SKM-1 (cell line): ENCODE measurements at regions not wholly inside any gene's neighbourhood (a gene's known extent, or its start where the extent isn't known, plus 50 kb on each side); places are given as distances from the start of the nearest gene placed in this dataset.
"Not testable (repeated sequence)": the region's sequence is repeated elsewhere in the genome, so short reads cannot be mapped to it uniquely, and the experiment has no call there.

Source experiments
- DNase-seq: peaks from one replicate; lab custom pipeline; 2025; ENCODE audit not compliant: unreplicated experiment; lab: John Stamatoyannopoulos, UW

- no peak for DNase-seq
Observed at GRCh38 chr12:94916663-94917062, 86.8 kb downstream of the NDUFA12 start.

- no peak for DNase-seq
Observed at GRCh38 chr12:94909663-94910062, 93.8 kb downstream of the NDUFA12 start.

- DNase-seq: not testable (repeated sequence)
Observed at GRCh38 chr12:94905749-94906148, 97.7 kb downstream of the NDUFA12 start.

- no peak for DNase-seq
Observed at GRCh38 chr12:94900496-94900895, 103.0 kb downstream of the NDUFA12 start.

GRCh38 chr12:94898388-94898787, 105.1 kb downstream of the NDUFA12 start:
- no peak for DNase-seq

GRCh38 chr12:94892544-94893267, 110.8 kb downstream of the NDUFA12 start:
- DNase-seq: no peak

- DNase-seq: no peak
Observed at GRCh38 chr12:94889445-94890210, 113.9 kb downstream of the NDUFA12 start.

- no peak for DNase-seq
Observed at GRCh38 chr12:94879542-94879941, 124.0 kb downstream of the NDUFA12 start.

GRCh38 chr12:94875525-94875924, 128.0 kb downstream of the NDUFA12 start:
- DNase-seq: no peak

- DNase-seq: no peak
Observed at GRCh38 chr12:94874518-94875302, 128.8 kb downstream of the NDUFA12 start.

- no peak for DNase-seq
Observed at GRCh38 chr12:94873734-94874517, 129.6 kb downstream of the NDUFA12 start.

DNA sequence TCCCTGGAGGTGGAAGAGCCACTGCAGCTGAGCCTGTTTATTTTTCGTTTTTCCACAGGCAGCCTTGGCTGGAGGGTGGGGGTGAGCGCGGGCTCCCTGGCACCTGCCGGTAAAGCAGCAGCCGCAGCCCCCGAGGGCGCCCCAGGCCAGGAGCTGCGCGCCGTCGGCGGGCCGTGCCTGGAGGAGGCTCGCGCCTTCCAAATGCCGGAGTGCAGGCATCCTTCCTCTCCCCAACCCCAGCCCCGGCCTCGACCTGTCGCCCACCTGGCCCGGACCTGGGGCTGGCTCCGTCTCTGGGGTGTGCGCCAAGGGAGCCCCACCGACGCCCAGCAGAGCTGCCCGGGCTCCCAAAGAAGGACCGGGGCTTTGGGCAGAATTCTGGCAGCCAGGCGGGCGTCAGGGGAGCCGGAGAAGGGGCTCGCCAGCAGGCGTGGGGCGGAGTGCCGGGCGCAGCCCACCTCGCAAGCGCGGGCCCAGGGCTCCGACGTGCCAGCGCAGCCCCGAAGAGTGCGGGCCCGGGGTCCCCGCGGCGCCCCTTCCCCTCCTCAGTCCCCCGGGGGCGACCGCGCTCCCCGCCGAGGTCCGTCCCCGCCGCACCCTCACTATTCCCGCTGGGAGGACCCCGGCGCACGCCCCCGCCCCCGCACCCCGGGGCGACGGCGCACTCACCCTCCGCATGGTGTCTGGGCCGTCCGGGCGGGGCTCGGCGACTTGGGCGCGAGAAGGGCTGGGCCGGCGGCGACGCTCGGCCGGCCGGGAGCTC, 130.3 kb downstream of the NDUFA12 start:
- DNase-seq: no peak

- no peak for DNase-seq
Observed at GRCh38 chr12:94872671-94872970, 130.9 kb downstream of the NDUFA12 start.

DNA sequence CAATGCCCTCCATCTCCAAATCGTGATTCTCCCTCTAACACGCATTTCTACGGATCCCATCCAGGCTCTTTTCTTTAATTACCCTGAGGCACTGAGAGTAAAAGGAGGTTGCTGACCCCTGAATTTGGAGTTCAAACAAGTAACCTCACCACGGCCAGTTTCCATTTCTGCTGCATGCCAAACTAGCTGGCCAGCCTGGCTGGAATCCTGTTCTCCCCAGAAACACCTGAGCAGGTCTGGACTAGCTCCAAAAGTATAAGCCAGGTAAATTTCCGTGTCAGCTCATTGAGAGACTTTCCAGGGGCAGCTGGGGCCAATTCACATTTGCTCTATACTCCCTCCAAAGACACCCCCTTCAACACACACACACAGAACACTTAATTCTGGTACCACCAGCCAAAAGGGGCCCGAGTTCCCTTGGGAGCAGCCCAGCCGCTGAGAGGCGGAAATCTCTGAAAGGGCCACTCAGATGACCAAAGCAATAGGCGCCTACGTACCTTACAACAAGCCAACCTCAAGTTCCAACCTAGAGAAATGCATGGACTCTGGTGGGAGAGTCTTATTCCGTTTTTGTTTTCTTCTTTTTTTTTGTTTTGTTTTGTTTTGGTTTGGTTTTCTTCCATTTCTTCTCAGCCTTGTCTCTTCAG, 131.4 kb downstream of the NDUFA12 start:
- no peak for DNase-seq

- no peak for DNase-seq
Observed at GRCh38 chr12:94870511-94870910, 133.0 kb downstream of the NDUFA12 start.

- DNase-seq: no peak
Observed at GRCh38 chr12:94868161-94868560, 135.3 kb downstream of the NDUFA12 start.

DNA sequence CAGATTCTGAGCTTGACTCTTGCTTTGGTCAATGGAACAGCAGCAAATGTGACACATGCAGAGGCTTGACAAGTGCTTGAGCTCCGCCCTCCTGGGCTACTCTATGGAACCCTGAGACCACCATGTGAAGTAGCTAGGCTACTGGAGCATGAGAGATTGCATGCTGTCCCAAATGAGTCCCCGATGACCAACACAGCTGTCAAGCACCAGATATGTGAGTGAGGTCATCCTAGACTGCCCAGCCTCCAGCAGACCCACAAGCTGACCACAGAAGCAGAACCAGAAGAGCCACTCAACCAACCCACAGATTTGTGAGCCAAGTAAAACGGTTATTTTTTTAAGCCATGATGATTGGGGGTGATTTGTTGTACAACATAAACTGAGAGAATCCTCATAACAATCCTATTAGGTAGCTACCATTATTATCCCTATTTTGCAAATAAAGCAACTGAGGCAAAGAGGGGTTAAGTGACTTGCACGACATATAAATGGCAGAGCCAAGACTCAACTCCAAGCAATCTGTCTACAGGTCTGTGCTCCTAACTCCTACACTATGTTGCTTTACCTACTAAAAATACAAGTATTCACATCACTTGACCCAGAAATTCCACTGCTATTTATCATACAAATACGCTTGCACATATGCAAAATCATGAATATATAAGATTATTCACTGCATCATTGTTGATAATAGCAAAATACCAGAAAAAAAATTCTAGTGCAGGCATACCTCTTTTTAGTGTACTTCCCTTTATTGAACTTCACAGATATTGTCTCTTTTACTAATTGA, 136.2 kb downstream of the NDUFA12 start:
- DNase-seq: no peak

DNA sequence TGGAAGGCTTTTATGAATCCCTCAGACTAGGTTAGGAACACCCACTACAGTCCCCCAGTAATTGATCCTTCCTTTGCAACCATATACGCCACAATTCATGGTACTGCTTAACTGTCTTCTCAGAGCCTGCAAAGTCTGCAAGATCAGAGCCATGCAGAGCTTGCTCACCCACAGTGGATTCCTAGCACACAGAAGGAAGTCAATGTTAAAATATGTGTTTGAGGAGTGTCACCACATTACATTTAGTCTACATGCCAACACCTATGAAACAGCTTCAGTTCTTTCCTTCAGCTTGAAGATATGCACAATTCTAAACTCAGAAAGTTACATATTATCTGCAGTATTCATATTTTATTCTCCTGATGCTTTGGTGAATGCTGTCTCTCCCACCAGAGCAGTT, 138.5 kb downstream of the NDUFA12 start:
- DNase-seq: no peak
